DOHH2 (cell line): ENCODE measurements at regions not wholly inside any gene's neighbourhood (a gene's known extent, or its start where the extent isn't known, plus 50 kb on each side); places are given as distances from the start of the nearest gene placed in this dataset.
"Not testable (repeated sequence)": the region's sequence is repeated elsewhere in the genome, so short reads cannot be mapped to it uniquely, and the experiment has no call there.

ENCODE experiments used
- H3F3A ChIP-seq: fragments of 200-600 bp; sonication (generic), shearing (Covaris generic); 2 replicates; pipeline ENCODE4 v1.6.0; 2016; ENCODE audit warnings: antibody characterized with exemption, mild to moderate bottlenecking; ENCODE audit not compliant: control insufficient read depth, insufficient read depth
- H3K27ac ChIP-seq: fragments of 200-600 bp; sonication (generic); 2 replicates; pipeline ENCODE4 v1.5.1; 2014; ENCODE audit warnings: low read depth, mild to moderate bottlenecking, low read length, moderate library complexity
- H3K27me3 ChIP-seq: fragments of 200-600 bp; sonication (generic); 2 replicates; pipeline ENCODE4 v1.6.1; 2014; ENCODE audit warnings: mild to moderate bottlenecking, low read length, mixed read lengths; ENCODE audit not compliant: control insufficient read depth
- H3K36me3 ChIP-seq: fragments of 200-600 bp; sonication (generic); 2 replicates; pipeline ENCODE4 v1.6.1; 2014; ENCODE audit warnings: mild to moderate bottlenecking, low read length, moderate library complexity, mixed read lengths; ENCODE audit not compliant: control insufficient read depth
- H3K4me1 ChIP-seq: fragments of 200-600 bp; sonication (generic); 2 replicates; pipeline ENCODE4 v1.6.1; 2014; ENCODE audit warnings: mild to moderate bottlenecking, low read length, mixed read lengths; ENCODE audit not compliant: control insufficient read depth
- H3K4me2 ChIP-seq: fragments of 200-600 bp; sonication (generic); 2 replicates; pipeline ENCODE4 v1.6.0; 2014; ENCODE audit warnings: mild to moderate bottlenecking, low read length, moderate library complexity
- H3K4me3 ChIP-seq: fragments of 200-600 bp; sonication (generic); 2 replicates; pipeline ENCODE4 v1.5.1; 2014; ENCODE audit warnings: mild to moderate bottlenecking, low read length, mixed read lengths
- H3K79me2 ChIP-seq: fragments of 200-600 bp; sonication (generic); 2 replicates; pipeline ENCODE4 v1.6.1; 2014; ENCODE audit warnings: mild to moderate bottlenecking, low read length, mixed read lengths; ENCODE audit not compliant: control insufficient read depth
- H3K9me2 ChIP-seq: fragments of 200-600 bp; sonication (generic); replicated peaks from 2 replicates; pipeline ENCODE4 v1.6.1; 2014; ENCODE audit warnings: mild to moderate bottlenecking, low read length, mixed read lengths; ENCODE audit not compliant: control insufficient read depth
- H3K9me3 ChIP-seq: fragments of 200-600 bp; sonication (generic); 2 replicates; pipeline ENCODE4 v1.6.1; 2014; ENCODE audit warnings: antibody characterized with exemption, low read length, mixed read lengths; ENCODE audit not compliant: control insufficient read depth, insufficient read depth
- H4K20me1 ChIP-seq: fragments of 200-600 bp; sonication (generic); 2 replicates; pipeline ENCODE4 v1.6.0; 2014; ENCODE audit warnings: low read depth, mild to moderate bottlenecking, antibody characterized with exemption, low read length, moderate library complexity; ENCODE audit not compliant: control insufficient read depth, insufficient read depth
- CTCF ChIP-seq: fragments of 200-600 bp; sonication (generic); IDR thresholded peaks from one replicate; pipeline ENCODE4 v1.5.1; 2014; ENCODE audit warnings: antibody characterized with exemption, mild to moderate bottlenecking, low read depth, low read length; ENCODE audit not compliant: poor library complexity, severe bottlenecking
- EZH2phosphoT487 ChIP-seq: fragments of 200-600 bp; sonication (generic); IDR thresholded peaks from 2 replicates; pipeline ENCODE4 v1.6.1; 2017; ENCODE audit warnings: borderline replicate concordance, mild to moderate bottlenecking, antibody characterized with exemption, low read length, moderate library complexity, mixed read lengths

GRCh38 chr12:46983393-46983793 lies 96.0 kb upstream of the PCED1B start:
- no peak overlapping the region for H3K4me2 ChIP-seq
- no peak overlapping the region for H3K27ac ChIP-seq

GRCh38 chr12:46983959-46984841 lies 95.2 kb upstream of the PCED1B start:
- no peak overlapping the region for H3K4me2 ChIP-seq
- no peaks in the 10 kb centered on the region for H3K4me1 ChIP-seq
- H3K79me2 ChIP-seq = no peaks in the 10 kb centered on the region
- no peaks in the 10 kb centered on the region for H4K20me1 ChIP-seq
- no peaks in the 10 kb centered on the region for H3F3A ChIP-seq
- H3K4me3 ChIP-seq = no peak overlapping the region
- H3K9me3 ChIP-seq = no peaks in the 10 kb centered on the region
- no peaks in the 10 kb centered on the region for H3K27me3 ChIP-seq
- no peaks in the 10 kb centered on the region for H3K36me3 ChIP-seq
- no peaks in the 10 kb centered on the region for H3K9me2 ChIP-seq
- H3K27ac ChIP-seq = no peak overlapping the region
- peak; percentile 82 for TF ChIP-seq CTCF
- no peak for TF ChIP-seq EZH2phosphoT487

More at GRCh38 chr12:46983393-46983793, 96.0 kb upstream of the PCED1B start:
- TF ChIP-seq EZH2phosphoT487 = no peak
- no peak for TF ChIP-seq CTCF
- H4K20me1 ChIP-seq = no peaks in the 10 kb centered on the region
- H3K79me2 ChIP-seq = no peaks in the 10 kb centered on the region
- no peaks in the 10 kb centered on the region for H3K27me3 ChIP-seq
- H3K36me3 ChIP-seq = no peaks in the 10 kb centered on the region
- no peak overlapping the region for H3K4me3 ChIP-seq
- H3K9me3 ChIP-seq = no peaks in the 10 kb centered on the region
- H3K4me1 ChIP-seq = no peaks in the 10 kb centered on the region
- no peaks in the 10 kb centered on the region for H3F3A ChIP-seq
- no peaks in the 10 kb centered on the region for H3K9me2 ChIP-seq

GRCh38 chr12:46985816-46986215 lies 93.6 kb upstream of the PCED1B start:
- H3K36me3 ChIP-seq = no peaks in the 10 kb centered on the region
- no peaks in the 10 kb centered on the region for H3F3A ChIP-seq
- H3K4me3 ChIP-seq = no peak overlapping the region
- H3K79me2 ChIP-seq = no peaks in the 10 kb centered on the region
- no peak overlapping the region for H3K4me2 ChIP-seq
- no peaks in the 10 kb centered on the region for H3K9me3 ChIP-seq
- no peaks in the 10 kb centered on the region for H4K20me1 ChIP-seq
- H3K27me3 ChIP-seq = no peaks in the 10 kb centered on the region
- no peaks in the 10 kb centered on the region for H3K9me2 ChIP-seq
- TF ChIP-seq EZH2phosphoT487 (no peak), CTCF (no peak)
- no peak overlapping the region for H3K27ac ChIP-seq
- no peaks in the 10 kb centered on the region for H3K4me1 ChIP-seq

- H3K4me1 ChIP-seq, H4K20me1 ChIP-seq, H3K4me2 ChIP-seq, H3K27ac ChIP-seq, H3F3A ChIP-seq, H3K27me3 ChIP-seq, H3K36me3 ChIP-seq, H3K79me2 ChIP-seq, H3K9me3 ChIP-seq, H3K9me2 ChIP-seq, H3K4me3 ChIP-seq: not testable (repeated sequence)
These were observed 91.3 kb upstream of the PCED1B start for GRCh38 chr12:46988122-46988521.
